ENCODE measurements at regions not wholly inside any gene's neighbourhood (a gene's known extent, or its start where the extent isn't known, plus 50 kb on each side); places are given as distances from the start of the nearest gene placed in this dataset.

GRCh38 chr1:209443975-209444651 is 139.4 kb upstream of the CAMK1G start:
- Histone ChIP-seq H3K27me3 (ENCODE audit: control insufficient read depth in 1 of 2, insufficient read depth in 2 of 2, low read length in 2 of 2) (no peaks in the 10 kb centered on the region), H3K27ac (ENCODE audit: low read length) (no peak overlapping the region), H3K4me1 (ENCODE audit: control insufficient read depth, insufficient read depth, low read length) (no peaks in the 10 kb centered on the region), H3K4me3 (ENCODE audit: low read length in 2 of 2) (no peak overlapping the region), H3K9ac (ENCODE audit: low read length in 2 of 2) (no peak overlapping the region), H3K9me3 (ENCODE audit: control insufficient read depth in 2 of 2, low read length in 2 of 2) (no peaks in the 10 kb centered on the region), H3K36me3 (ENCODE audit: control insufficient read depth in 2 of 2, insufficient read depth in 2 of 2, low read length in 2 of 2) (no peaks in the 10 kb centered on the region)

- no peak overlapping the region for H3K4me3 ChIP-seq (ENCODE audit: low read length in 2 of 2)
- H3K36me3 ChIP-seq (ENCODE audit: control insufficient read depth in 2 of 2, insufficient read depth in 2 of 2, low read length in 2 of 2): no peaks in the 10 kb centered on the region
- H3K9ac ChIP-seq (ENCODE audit: low read length in 2 of 2): no peak overlapping the region
- H3K4me1 ChIP-seq (ENCODE audit: control insufficient read depth, insufficient read depth, low read length): no peaks in the 10 kb centered on the region
- no peaks in the 10 kb centered on the region for H3K27me3 ChIP-seq (ENCODE audit: control insufficient read depth in 1 of 2, insufficient read depth in 2 of 2, low read length in 2 of 2)
- H3K27ac ChIP-seq (ENCODE audit: low read length): no peak overlapping the region
- no peaks in the 10 kb centered on the region for H3K9me3 ChIP-seq (ENCODE audit: control insufficient read depth in 2 of 2, low read length in 2 of 2)
These were observed 138.6 kb upstream of the CAMK1G start for GRCh38 chr1:209444961-209445360.

GRCh38 chr1:209445576-209445975 is 137.9 kb upstream of the CAMK1G start:
- Histone ChIP-seq H3K36me3 (ENCODE audit: control insufficient read depth in 2 of 2, insufficient read depth in 2 of 2, low read length in 2 of 2) (no peaks in the 10 kb centered on the region), H3K4me1 (ENCODE audit: control insufficient read depth, insufficient read depth, low read length) (no peaks in the 10 kb centered on the region), H3K27ac (ENCODE audit: low read length) (no peak overlapping the region), H3K27me3 (ENCODE audit: control insufficient read depth in 1 of 2, insufficient read depth in 2 of 2, low read length in 2 of 2) (no peaks in the 10 kb centered on the region), H3K4me3 (ENCODE audit: low read length in 2 of 2) (no peak overlapping the region), H3K9me3 (ENCODE audit: control insufficient read depth in 2 of 2, low read length in 2 of 2) (no peaks in the 10 kb centered on the region), H3K9ac (ENCODE audit: low read length in 2 of 2) (no peak overlapping the region)

- H3K9ac ChIP-seq (ENCODE audit: low read length in 2 of 2): no peak overlapping the region
- no peak overlapping the region for H3K4me3 ChIP-seq (ENCODE audit: low read length in 2 of 2)
- no peaks in the 10 kb centered on the region for H3K36me3 ChIP-seq (ENCODE audit: control insufficient read depth in 2 of 2, insufficient read depth in 2 of 2, low read length in 2 of 2)
- no peaks in the 10 kb centered on the region for H3K27me3 ChIP-seq (ENCODE audit: control insufficient read depth in 1 of 2, insufficient read depth in 2 of 2, low read length in 2 of 2)
- H3K4me1 ChIP-seq (ENCODE audit: control insufficient read depth, insufficient read depth, low read length): no peaks in the 10 kb centered on the region
- no peak overlapping the region for H3K27ac ChIP-seq (ENCODE audit: low read length)
- H3K9me3 ChIP-seq (ENCODE audit: control insufficient read depth in 2 of 2, low read length in 2 of 2): no peaks in the 10 kb centered on the region
These were observed 137.2 kb upstream of the CAMK1G start for GRCh38 chr1:209446356-209446755.

- Histone ChIP-seq H3K9me3 (ENCODE audit: control insufficient read depth in 2 of 2, low read length in 2 of 2) (no peaks in the 10 kb centered on the region), H3K27ac (ENCODE audit: low read length) (no peak overlapping the region), H3K27me3 (ENCODE audit: control insufficient read depth in 1 of 2, insufficient read depth in 2 of 2, low read length in 2 of 2) (peaks cover 0 to 2% of the 10 kb centered on the region in 2 donors), H3K9ac (ENCODE audit: low read length in 2 of 2) (no peak overlapping the region), H3K4me3 (ENCODE audit: low read length in 2 of 2) (no peak overlapping the region), H3K36me3 (ENCODE audit: control insufficient read depth in 2 of 2, insufficient read depth in 2 of 2, low read length in 2 of 2) (no peaks in the 10 kb centered on the region), H3K4me1 (ENCODE audit: control insufficient read depth, insufficient read depth, low read length) (no peaks in the 10 kb centered on the region)
These were observed 129.0 kb upstream of the CAMK1G start for GRCh38 chr1:209454340-209454994.

GRCh38 chr1:209455145-209455544 is 128.4 kb upstream of the CAMK1G start:
- H3K27ac ChIP-seq (ENCODE audit: low read length): no peak overlapping the region
- H3K36me3 ChIP-seq (ENCODE audit: control insufficient read depth in 2 of 2, insufficient read depth in 2 of 2, low read length in 2 of 2): no peaks in the 10 kb centered on the region
- peaks cover 0 to 2% of the 10 kb centered on the region in 2 donors for H3K27me3 ChIP-seq (ENCODE audit: control insufficient read depth in 1 of 2, insufficient read depth in 2 of 2, low read length in 2 of 2)
- no peaks in the 10 kb centered on the region for H3K9me3 ChIP-seq (ENCODE audit: control insufficient read depth in 2 of 2, low read length in 2 of 2)
- H3K9ac ChIP-seq (ENCODE audit: low read length in 2 of 2): no peak overlapping the region
- H3K4me3 ChIP-seq (ENCODE audit: low read length in 2 of 2): no peak overlapping the region
- no peaks in the 10 kb centered on the region for H3K4me1 ChIP-seq (ENCODE audit: control insufficient read depth, insufficient read depth, low read length)

GRCh38 chr1:209455661-209456358 is 127.7 kb upstream of the CAMK1G start:
- Histone ChIP-seq H3K27me3 (ENCODE audit: control insufficient read depth in 1 of 2, insufficient read depth in 2 of 2, low read length in 2 of 2) (peaks cover 0 to 2% of the 10 kb centered on the region in 2 donors), H3K4me3 (ENCODE audit: low read length in 2 of 2) (no peak overlapping the region), H3K9ac (ENCODE audit: low read length in 2 of 2) (no peak overlapping the region), H3K36me3 (ENCODE audit: control insufficient read depth in 2 of 2, insufficient read depth in 2 of 2, low read length in 2 of 2) (no peaks in the 10 kb centered on the region), H3K9me3 (ENCODE audit: control insufficient read depth in 2 of 2, low read length in 2 of 2) (no peaks in the 10 kb centered on the region), H3K27ac (ENCODE audit: low read length) (no peak overlapping the region), H3K4me1 (ENCODE audit: control insufficient read depth, insufficient read depth, low read length) (no peaks in the 10 kb centered on the region)

- Histone ChIP-seq H3K9ac (ENCODE audit: low read length in 2 of 2) (no peak overlapping the region), H3K27ac (ENCODE audit: low read length) (no peak overlapping the region), H3K27me3 (ENCODE audit: control insufficient read depth in 1 of 2, insufficient read depth in 2 of 2, low read length in 2 of 2) (peaks cover 0 to 2% of the 10 kb centered on the region in 2 donors), H3K36me3 (ENCODE audit: control insufficient read depth in 2 of 2, insufficient read depth in 2 of 2, low read length in 2 of 2) (no peaks in the 10 kb centered on the region), H3K4me1 (ENCODE audit: control insufficient read depth, insufficient read depth, low read length) (no peaks in the 10 kb centered on the region), H3K4me3 (ENCODE audit: low read length in 2 of 2) (no peak overlapping the region), H3K9me3 (ENCODE audit: control insufficient read depth in 2 of 2, low read length in 2 of 2) (peaks cover 3 to 6% of the 10 kb centered on the region in 2 donors)
These were observed 126.6 kb upstream of the CAMK1G start for GRCh38 chr1:209456878-209457277.

GRCh38 chr1:209457401-209458125 is 126.0 kb upstream of the CAMK1G start:
- H3K36me3 ChIP-seq (ENCODE audit: control insufficient read depth in 2 of 2, insufficient read depth in 2 of 2, low read length in 2 of 2): no peaks in the 10 kb centered on the region
- no peak overlapping the region for H3K9ac ChIP-seq (ENCODE audit: low read length in 2 of 2)
- H3K27ac ChIP-seq (ENCODE audit: low read length): no peak overlapping the region

GRCh38 chr1:209458921-209459320 is 124.6 kb upstream of the CAMK1G start:
- H3K9me3 ChIP-seq (ENCODE audit: control insufficient read depth in 2 of 2, low read length in 2 of 2): peaks cover 3 to 6% of the 10 kb centered on the region in 2 donors
- H3K9ac ChIP-seq (ENCODE audit: low read length in 2 of 2): no peak overlapping the region
- H3K4me1 ChIP-seq (ENCODE audit: control insufficient read depth, insufficient read depth, low read length): no peaks in the 10 kb centered on the region
- peaks cover 0 to 2% of the 10 kb centered on the region in 2 donors for H3K27me3 ChIP-seq (ENCODE audit: control insufficient read depth in 1 of 2, insufficient read depth in 2 of 2, low read length in 2 of 2)
- H3K27ac ChIP-seq (ENCODE audit: low read length): no peak overlapping the region
- no peak overlapping the region for H3K4me3 ChIP-seq (ENCODE audit: low read length in 2 of 2)
- no peaks in the 10 kb centered on the region for H3K36me3 ChIP-seq (ENCODE audit: control insufficient read depth in 2 of 2, insufficient read depth in 2 of 2, low read length in 2 of 2)

More at GRCh38 chr1:209457401-209458125, 126.0 kb upstream of the CAMK1G start:
- peaks cover 3 to 6% of the 10 kb centered on the region in 2 donors for H3K9me3 ChIP-seq (ENCODE audit: control insufficient read depth in 2 of 2, low read length in 2 of 2)
- H3K4me1 ChIP-seq (ENCODE audit: control insufficient read depth, insufficient read depth, low read length): no peaks in the 10 kb centered on the region
- no peak overlapping the region for H3K4me3 ChIP-seq (ENCODE audit: low read length in 2 of 2)
- H3K27me3 ChIP-seq (ENCODE audit: control insufficient read depth in 1 of 2, insufficient read depth in 2 of 2, low read length in 2 of 2): peaks cover 0 to 2% of the 10 kb centered on the region in 2 donors

Data from stomach smooth muscle (tissue), 2 donors.